COLO668 (cell line): ENCODE measurements at regions not wholly inside any gene's neighbourhood (a gene's known extent, or its start where the extent isn't known, plus 50 kb on each side); places are given as distances from the start of the nearest gene placed in this dataset.

Source experiments
- DNase-seq: peaks from one replicate; lab custom pipeline; 2025; ENCODE audit not compliant: unreplicated experiment; lab: John Stamatoyannopoulos, UW

DNA sequence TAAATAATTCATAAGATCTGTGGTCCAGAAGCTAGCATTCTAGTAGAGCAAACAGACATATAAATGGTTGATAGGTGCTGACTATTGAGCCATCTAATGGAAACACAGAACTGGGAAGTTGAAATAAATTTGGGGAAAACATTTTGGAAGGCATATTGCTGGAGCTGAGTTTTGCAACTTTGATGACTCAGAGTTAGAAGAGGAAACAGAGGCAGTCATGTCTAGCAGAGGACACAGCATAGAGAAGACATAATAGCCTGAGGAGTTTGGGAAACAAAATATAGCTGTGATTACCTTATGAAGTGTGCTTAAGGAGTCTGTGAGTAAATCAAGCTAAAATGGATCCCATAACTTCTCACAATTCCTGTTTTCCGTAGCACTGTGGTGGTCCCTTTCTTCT, 86.9 kb upstream of the FLRT2 start:
- no peak for DNase-seq

DNA sequence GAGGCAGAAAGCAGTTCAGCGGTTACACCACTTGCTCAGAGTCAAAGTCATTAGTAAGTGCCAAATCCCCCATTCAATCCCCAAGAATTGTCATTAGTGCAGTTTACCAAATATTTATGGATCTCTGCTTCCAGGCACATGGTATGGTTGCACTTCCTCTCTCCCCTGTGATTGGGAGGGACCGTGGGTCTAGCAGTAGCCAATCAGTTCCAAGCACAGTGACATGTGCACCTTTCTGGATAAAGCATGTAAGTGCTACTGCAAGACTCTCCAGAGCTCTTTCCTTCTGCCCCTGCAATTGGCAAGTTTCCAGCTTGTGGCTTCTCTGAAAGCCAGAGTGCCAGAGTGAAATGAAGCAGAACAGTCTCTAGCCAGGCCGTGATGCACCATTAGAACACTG, 85.3 kb upstream of the FLRT2 start:
- DNase-seq: peak; percentile 76

DNA sequence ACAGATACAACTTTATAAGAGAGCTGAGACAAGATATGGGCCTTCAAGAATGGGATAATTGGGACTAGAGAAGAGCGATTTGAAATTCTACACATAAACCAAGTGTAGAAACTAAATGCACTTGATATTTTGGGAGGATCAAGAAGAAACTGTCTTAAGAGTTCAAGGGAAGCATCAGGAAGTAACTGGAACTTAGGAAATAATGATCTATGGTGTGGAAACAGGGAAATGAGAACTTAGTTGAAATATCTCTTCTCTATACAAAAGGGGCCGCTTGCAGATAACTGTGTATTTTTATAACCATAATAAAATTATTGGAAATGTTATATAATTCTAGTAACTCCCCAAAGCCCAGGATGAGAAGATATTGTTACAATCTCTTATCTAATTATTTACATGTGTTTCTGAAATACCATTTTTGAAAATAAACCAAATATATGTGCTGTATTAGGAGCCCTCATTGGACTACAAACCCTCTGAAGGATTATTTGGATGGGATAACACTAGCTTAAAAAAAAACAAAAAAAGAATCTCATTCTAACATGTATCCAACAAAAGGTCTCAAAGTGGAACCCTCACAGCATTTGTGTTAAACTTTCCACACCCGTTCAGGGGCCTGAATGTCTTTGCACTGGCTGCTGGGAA, 84.7 kb upstream of the FLRT2 start:
- no peak for DNase-seq

GRCh38 chr14:85447883-85448282, 82.1 kb upstream of the FLRT2 start:
- DNase-seq: no peak

DNA sequence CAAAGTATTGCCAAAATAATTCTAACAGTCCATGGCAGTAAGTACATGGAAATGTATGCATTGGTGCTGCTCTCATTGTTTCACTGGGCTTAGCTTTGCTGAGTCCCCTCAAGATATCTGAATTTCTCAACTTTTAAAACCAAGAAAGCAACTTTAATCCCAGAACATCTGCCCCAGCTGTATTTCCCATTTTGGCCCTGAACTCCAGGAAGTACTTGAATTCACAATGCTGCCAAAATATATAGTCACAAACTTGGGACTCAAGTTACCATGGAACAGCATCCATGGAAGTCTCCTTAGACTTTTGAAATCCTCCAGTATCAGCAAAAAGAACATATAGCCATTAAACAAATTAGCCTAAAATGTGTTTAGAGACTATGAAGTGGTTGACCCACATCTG, 78.5 kb upstream of the FLRT2 start:
- DNase-seq: no peak

DNA sequence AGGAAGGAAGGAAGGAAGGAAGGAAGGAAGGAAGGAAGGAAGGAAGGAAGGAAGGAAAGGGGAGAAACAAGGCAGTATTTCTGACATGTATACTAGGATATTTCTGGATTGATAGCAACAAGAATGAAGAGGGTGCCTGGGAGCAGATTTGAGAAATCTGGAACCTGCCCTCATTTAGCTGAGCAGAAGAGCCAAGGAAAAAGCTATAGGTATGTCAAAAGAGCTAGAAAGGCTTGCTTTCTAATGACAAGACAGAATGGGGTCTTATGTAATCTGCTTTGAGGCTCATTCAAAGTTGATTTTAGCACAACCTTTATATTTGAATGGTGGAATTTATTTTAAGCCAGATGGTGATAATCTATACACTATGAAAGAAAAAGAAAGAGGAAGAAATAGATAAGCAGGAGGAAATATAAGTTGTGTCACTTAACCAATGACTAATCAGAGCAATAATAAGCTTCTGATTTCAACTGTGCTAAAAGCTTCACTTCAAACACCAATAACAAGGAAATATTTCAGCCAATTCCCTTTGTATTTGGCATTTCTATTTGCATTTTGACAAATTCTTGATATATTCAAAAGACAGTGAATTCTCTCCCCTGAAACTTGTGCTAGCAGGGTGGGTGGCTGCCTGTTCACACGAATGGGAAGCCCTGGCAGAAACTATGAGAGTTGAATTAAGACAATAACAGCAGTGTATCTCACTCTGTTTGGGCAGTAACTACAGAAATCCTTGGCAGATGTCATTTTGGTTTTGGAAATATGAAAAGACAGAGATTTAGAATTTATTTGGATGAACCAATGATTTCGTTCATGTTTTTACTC, 76.3 kb upstream of the FLRT2 start:
- DNase-seq: no peak

DNA sequence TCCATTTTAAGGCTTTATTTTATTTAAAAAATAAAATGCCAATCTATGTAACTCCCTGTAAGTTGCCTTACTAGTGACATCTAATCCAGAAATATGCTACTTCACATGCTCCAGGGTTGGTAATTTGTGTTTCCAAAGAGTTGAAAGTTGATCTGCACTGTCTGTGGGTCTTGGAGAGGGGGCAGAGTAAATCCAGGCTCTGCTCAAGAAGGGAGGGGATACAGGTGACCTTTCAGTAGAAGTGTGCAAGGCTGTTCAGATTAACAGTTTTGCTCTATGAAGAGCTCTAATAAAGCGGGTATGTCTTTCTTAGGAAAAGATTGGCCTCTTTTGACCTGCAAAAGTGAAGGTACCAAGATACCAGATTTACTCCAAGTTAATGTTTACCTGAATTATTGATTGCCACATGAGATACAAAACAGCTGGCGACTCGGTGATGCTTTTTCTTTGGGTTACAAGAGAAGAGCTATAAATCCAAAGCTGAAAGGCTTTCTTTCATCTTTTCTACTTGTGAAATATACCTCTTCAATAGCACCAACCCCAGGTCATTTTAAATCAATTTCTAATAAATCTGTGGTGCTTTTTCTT, 75.6 kb upstream of the FLRT2 start:
- DNase-seq: peak; percentile 49

DNA sequence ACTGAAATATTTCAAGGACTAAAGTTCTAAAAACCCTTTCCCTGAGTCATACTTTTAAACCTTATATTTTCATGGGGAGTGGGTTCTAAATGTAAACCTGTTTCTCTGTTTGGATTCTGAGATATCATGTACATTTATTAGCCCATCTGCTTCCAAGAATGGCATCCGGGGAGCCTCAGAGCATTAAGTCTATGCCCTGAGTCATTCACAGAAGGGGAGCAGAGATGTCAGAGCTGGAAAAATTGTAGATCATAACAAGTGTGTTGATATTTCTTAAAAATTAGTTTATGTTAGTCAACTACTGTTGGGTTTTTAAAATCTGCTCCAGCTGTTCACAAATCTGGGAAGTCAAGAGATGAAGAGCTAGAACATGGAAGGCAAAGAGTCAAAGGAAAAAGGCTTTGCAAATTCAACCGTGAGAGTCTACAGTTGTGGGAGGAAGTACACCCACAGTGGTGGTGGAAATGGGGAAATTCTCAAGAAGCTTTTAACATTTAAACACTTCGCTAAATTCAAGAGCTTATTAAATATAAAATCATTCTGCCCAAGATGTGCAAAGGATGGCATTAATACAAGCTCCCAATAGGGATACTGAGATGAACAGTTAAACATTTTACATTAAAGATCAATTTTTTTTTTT, 70.5 kb upstream of the FLRT2 start:
- no peak for DNase-seq

GRCh38 chr14:85461432-85462133, 68.4 kb upstream of the FLRT2 start:
- no peak for DNase-seq

DNA sequence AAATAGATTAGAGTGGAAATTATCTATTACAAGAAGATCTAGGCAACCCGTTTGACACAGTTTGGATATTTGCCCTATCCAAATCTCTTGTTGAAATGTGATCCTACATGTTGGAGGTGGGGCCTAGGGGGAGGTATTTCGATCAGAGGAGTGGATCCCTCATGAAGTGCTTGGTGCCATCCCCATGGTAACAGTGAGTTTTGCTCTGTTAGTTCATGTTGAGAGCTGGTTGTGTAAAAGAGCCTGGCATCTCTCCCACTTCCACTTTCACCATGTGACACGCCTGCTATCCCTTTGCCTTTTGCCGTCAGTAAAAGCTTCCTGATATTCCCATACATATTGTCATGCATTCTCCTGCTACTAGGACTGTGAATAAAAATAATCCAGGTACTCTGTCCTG, 66.4 kb upstream of the FLRT2 start:
- no peak for DNase-seq

- no peak for DNase-seq
These were observed 65.6 kb upstream of the FLRT2 start for GRCh38 chr14:85464135-85464895.

DNA sequence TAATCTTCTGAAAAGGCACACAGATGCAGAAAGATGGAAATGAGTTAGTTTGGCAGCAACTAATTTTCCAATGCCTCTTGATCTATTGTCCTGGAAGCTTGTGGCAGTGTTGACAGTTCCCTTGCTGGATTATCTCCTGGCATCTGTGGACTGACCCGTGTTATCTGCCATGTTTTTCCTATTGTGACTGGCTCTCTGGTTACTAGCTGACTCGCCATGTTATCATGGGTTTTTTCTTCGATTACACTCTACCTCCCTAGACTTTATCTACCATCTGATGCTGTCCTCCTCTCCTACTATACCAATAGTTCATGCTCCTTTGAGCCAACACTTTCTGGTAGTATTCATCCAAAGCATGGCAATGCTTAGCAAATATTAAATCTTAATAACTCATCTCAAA, 63.3 kb upstream of the FLRT2 start:
- DNase-seq: no peak

GRCh38 chr14:85468816-85469215, 61.1 kb upstream of the FLRT2 start:
- DNase-seq: no peak

DNA sequence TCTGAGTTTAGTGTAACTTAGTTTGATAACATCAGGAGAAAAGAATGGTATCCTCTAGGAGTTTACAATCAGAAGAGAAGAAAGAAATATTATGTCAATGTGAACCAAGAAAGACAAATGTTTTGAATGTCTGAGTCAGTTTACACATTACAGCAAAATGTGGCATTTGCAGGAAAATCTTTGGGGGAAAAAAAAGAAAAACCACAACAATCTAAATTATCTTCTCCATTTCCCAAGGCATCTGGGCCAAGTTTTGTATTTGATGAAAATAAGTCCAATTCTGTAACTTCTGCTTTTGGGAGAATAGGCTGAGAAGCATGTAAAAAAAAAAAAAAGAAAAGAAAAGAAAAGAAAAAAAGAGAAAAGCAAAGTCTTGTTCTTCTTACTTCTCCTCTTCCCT, 58.8 kb upstream of the FLRT2 start:
- no peak for DNase-seq

GRCh38 chr14:85471744-85472143, 58.2 kb upstream of the FLRT2 start:
- DNase-seq: peak; percentile 72

DNA sequence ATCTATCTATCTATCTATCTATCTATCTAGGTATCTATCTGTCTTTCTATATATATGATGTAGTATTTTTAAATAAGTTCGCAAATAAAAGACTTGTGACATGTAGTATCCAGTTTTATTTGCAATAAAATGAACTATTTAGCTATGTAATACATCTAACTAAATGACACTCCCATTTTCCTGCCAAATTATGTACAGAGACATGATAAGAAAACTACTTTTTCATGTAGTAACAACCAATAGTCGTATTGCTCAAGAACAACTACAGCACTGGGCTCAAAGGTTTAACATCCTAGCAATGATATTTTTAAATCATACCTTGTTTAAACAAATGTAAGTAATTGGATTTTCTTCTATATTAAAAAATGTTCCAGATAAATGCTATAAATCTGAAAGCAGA, 55.5 kb upstream of the FLRT2 start:
- no peak for DNase-seq

DNA sequence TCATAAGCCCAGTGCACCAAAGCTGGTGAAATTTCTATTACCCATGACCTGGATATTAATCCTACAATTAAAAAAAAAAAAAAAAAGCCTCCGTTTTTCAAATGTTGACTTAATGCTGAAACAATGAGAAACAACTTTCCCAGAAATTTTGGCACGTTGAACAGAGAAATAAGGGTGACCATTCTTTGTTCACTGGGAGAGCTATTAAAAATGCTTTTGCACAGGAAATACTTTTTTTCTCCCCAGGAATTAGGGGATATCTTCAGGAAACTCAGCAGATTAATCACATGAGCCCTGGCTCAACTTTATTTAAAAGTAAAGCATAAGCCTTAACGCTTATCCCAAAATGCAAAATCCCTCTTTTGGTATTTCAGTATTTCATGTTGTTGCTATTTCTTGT, 54.8 kb upstream of the FLRT2 start:
- DNase-seq: no peak

GRCh38 chr14:85479306-85479705, 50.6 kb upstream of the FLRT2 start:
- DNase-seq: no peak

GRCh38 chr14:85479771-85480170, 50.2 kb upstream of the FLRT2 start:
- no peak for DNase-seq
